IPS DF 19.7 (cell line): ENCODE measurements at regions not wholly inside any gene's neighbourhood (a gene's known extent, or its start where the extent isn't known, plus 50 kb on each side); places are given as distances from the start of the nearest gene placed in this dataset.
A peak's percentile ranks its signal among the peaks of the same experiment; 100 is the strongest.
"Not testable (repeated sequence)": the region's sequence is repeated elsewhere in the genome, so short reads cannot be mapped to it uniquely, and the experiment has no call there.

ENCODE experiments used
- DNase-seq: peaks from one replicate; pipeline ENCODE4 v3.0.0-alpha.2; 2013; ENCODE audit warnings: low read depth, low spot score

DNA sequence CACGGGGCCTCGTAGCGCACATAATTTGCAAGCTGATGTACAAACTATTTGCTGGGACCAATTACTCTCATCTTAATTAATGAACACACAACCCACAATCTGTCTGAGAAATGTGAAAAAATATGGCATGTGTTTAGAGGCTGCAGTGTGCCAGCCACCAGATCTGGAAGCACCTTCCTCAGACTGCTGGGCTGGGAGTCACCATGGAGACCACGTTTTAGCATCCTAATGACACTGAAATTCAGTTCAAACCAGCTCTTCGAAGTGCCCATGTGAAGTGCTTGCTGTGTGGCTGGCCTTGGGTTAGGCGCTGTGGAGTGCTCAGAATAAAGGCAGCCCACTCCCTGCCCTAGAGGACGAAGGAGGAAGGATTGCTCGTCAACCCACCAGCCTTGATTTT, 482.4 kb downstream of the OMA1 start:
- no peak for DNase-seq

DNA sequence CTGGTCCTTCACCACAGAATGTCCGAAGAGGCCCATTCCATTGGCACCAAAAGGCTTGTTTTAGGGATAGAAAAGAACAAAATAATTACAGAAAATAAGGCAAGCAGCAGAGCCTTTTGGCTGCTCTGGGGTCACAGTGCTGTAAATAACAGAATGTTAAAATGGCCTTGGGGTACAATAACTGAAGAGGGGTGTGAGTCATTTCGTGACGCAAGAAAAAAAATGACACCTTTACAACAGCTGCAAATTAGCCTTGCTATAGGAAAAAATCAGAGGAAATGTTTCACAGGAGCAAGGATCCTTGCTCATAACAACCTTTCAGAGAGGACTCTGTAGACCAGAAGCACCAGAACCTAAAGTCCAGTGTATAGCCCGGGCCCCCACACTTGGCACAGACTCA, 483.4 kb downstream of the OMA1 start:
- no peak for DNase-seq

DNA sequence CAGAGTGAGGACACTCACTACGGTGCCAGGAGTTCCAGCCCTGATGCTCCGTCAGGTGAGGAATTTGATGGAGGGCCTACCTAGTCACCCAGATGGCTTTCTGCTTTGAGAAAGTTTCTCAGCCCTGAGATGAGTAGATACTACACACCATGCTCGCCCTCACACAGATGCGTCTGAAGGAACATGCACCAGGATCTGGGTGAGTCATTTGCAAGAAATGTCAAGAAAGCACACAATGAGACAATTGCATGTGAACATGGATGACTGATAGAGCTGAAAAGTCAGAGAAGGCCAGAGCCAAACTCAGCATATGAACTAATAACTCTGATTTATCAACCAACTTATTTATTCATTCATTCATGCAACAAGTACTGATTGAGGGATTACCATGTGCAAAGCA, 483.9 kb downstream of the OMA1 start:
- no peak for DNase-seq

DNA sequence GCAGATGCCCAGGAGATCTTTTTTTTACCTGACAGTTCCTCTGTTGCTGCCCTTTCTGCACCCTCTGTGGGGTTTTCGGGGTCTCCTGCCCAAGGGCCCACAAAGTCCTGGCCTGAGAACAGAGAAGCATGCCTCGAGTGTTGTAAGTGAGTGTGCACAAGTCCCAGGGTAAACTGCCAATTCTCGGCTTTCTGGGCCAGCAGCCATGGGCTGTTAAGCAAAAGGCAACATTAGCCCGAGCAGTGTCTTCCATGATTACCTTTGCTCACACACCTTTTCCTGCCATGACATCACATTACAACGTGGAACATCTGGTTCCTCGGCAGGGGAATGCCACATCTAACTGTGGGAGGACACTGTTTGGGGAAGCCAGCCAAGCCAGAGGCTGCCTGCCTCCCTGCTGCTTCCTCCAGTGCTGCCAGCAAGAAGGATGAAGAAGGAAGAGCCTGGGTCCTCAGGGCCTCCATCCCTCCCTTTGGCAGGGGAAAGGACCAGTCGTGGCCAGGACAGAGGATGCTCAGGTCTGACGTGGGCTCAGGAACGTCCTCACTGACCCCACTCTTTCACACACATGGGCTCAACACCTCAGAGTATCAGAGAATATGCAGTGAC, 485.9 kb downstream of the OMA1 start:
- DNase-seq = no peak

DNA sequence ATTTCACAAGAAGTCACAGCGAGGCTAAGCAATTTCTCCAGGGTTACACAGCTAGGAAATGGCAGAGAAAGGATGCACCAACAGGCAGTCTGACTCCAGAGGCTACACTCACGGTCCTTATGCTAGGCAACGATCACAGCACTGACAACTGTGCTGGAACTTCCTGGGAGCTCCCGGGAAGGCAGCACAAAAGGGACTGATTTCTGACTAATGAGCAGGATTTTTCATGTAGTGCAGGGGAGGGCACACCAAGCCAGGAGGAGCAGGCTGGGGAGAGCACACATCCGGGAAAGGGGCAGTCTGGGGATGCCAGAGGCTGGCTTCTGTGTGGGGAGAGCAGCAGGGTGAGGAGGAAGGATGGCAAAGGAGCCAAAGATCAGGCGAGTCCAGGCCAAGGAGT, 486.7 kb downstream of the OMA1 start:
- no peak for DNase-seq

DNA sequence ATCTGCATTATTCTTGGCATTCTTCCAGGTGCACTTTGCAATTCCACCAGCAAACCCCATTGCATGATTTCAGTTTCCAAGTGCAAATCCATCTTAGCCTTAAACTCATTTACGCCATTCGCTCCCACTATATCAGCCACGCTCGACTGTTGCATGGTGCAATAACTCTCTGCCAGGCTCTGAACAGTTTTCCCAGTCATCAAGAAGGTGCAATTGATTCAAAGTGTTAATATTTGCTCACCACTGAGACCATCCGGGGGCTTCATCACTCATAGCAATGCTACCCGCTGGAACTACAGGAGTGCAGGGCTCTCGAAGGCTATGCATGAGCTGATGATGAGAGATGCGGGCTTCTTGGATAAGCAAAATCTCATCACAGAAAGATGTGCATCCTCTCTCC, 488.2 kb downstream of the OMA1 start:
- no peak for DNase-seq

DNA sequence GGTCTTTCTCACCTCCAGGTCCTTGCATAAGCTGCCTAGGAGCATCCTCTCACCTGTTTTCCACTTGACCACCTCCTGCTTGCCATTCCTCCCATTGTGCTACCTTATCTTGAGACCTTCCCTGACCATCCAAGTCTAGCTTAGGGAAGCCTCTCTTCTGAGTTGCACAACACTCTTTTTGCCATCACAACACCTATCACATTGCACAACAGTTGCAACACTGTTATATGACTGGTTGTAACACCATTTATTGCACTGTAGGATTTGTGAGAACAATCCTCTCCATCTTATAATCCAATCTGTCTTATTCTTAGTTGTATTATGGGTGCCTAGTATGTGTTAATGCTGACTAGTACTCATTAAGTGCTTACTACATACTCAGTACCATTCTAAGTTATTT, 488.7 kb downstream of the OMA1 start:
- no peak for DNase-seq

DNA sequence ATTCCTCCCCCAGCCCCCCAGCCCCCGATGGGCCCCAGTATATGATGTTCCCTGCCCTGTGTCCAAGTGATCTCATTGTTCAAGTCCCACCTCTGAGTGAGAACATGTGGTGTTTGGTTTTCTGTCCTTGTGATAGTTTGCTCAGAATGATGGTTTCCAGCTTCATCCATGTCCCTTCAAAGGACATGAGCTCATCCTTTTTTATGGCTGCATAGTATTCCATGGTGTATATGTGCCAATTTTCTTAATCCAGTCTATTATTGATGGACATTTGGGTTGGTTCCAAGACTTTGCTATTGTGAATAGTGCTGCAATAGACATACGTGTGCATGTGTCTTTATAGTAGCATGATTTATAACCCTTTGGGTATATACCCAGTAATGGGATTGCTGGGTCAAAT, 495.3 kb downstream of the OMA1 start:
- not testable (repeated sequence) for DNase-seq

DNA sequence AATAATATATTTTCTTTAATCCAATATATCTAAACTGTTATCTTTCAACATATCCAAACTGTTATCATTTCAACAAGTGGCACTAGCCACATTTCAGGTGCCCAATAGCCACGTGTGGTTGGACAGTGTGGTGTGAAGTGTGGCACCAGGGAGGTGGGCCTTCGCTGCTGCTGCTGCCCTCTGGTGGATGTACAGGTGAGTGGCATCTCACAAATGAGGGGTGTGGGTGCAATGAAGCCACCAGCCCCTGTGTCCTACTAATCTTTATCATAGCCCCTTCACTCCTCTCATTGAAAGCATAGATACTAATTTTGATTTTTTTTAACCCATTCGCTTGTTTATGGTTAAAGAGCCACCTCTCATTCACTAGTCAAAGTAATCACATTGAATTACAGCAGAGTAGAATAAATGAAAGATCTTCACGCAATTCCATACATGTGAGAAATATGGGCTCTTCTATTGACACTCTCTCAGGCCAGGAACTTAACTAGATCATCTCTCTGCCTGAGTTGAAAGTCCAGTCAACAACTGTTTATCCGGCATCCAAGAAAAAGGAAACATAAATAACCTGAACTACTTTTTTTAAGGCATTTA, 499.2 kb downstream of the OMA1 start:
- no peak for DNase-seq

DNA sequence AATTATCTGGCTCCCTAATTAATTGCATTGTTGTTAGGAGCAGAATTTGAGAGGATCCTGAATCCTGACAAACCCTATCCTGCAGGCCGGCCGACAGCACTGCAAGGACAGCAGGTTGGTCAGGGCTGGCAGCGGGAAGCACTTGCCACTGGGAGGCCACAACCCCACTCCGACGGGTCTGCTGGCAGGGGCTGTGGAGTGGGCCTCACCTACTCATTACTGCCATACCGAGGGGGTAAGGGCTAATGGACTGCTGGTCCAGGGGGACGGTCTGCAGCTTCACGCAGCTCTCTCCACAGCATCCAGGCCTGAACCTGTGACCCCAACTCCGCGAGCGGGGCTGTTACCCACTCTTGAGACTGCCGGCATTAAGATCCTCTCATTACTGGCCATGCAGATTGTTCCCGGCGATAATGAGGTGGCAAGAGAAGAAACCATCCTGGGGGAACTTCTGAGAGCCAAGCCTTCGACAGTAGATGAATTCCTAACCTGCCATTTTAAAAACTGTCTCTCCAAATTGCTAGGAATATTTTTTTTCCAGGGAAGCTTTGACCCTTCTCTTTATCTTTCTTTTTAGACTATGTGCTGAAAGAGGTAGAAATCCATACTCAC, 501.3 kb downstream of the OMA1 start:
- no peak for DNase-seq

DNA sequence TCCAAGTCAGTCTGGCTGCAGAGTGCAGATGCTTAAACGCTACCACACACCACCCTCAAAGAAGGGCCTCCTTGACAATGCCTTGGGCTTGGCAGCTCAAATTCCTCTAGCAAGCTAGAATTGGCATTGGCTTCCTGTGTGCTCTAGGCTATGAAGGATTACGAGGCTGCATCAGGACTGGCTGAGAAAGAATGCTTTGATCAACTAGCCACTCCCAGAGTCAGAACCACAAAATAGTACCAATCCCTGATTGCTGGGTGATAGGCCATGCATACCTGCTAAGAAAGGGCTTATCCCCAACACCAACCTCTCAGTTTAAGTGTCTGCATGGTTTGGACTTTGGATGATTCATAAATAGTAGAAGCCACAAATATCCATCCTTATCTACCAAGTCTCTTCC, 504.9 kb downstream of the OMA1 start:
- no peak for DNase-seq

DNA sequence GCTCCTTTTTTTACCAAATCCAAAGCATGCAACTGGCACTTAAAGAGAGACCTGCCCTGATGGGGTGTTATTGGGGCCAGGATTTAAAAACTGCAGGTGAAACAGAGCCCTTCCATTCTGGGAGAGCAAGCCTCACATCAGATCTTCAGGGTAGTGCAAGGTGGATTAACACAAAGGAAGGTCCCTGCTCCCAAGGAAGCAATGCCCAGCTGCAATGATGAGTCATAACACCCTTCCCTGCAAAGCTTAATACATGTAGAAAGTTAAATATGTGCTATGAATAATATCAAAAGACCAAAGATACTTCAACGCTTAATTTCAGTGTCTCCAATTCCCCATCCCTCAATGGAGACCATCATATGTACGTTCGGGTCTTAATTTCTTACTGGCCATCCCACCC, 508.0 kb downstream of the OMA1 start:
- no peak for DNase-seq

DNA sequence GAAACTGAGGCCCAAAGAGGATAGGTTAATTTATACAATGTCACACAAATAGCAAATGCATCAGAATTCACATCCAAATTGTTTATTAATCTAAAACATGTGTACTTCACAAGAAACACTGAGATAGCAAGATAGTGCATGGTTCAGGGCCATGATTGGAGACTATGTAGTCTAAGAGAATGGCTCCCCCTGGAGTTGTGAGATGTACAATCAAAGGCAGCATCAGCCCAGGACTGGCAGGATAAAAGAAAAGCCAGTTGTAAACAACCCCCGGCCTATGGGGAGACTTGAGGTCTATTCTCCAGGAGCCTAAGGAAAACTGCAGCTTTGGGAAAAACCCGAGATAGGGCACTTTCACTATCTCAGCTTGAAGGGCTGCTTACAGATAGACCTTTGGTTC, 511.0 kb downstream of the OMA1 start:
- DNase-seq = no peak

DNA sequence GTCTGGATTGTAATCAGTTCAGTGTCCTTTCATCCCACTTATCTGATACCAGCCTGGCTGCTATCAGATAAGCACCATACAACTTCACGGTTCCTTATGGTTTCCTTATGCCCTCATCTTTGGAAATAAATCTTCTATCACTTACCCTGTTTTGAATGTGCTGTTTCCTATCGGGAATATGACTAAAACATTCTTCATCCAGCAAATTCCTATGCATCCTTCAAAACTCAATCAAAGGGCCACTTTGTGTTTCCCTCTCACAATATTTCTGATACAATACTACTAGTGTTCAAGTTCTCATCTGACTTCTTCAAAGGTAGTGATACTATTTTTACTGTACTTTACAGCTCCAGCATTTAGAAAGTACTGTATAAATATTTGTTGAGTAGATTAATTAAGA, 513.2 kb downstream of the OMA1 start:
- DNase-seq = no peak

DNA sequence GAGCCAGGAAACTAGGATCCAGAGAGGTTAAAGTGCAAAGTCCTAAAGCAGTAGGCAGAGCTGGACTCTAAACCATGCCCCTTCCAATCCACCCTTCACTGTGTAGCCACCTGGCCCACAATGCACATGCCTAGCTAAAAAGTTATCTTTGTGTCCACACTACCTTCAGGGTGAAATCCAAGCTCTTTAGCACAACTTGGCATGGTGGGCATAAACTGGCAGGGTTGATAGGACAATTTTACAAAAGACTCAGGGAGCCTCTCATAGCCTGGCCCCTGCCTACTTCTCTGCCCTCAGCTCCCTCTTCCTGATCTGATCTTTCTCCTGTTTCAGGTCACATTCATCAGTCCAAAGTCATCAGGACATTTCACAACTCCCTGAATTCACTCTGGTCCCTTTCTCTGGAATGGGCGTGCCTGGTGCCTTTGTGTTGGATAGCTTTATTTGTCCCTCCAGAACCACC, 513.9 kb downstream of the OMA1 start:
- no peak for DNase-seq

DNA sequence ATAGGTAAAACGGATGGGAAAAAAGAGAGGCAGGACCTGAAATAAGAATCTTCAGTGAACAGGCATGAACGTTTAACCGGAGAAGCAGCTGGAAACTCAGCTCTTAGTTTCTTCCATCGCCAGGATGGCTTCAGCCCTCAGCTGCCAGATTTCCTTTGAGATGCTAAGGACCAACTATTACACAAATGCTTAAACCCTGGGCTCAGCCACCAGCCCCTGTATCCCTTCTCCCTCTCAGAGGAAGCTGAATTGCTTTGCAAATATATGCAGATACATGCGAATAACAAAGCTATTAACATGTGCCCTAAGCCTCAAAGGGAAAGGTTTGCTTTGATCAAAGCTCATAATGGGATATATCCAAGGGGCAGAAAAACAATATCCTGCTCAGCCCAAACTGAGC, 515.1 kb downstream of the OMA1 start:
- DNase-seq = peak; percentile 80

DNA sequence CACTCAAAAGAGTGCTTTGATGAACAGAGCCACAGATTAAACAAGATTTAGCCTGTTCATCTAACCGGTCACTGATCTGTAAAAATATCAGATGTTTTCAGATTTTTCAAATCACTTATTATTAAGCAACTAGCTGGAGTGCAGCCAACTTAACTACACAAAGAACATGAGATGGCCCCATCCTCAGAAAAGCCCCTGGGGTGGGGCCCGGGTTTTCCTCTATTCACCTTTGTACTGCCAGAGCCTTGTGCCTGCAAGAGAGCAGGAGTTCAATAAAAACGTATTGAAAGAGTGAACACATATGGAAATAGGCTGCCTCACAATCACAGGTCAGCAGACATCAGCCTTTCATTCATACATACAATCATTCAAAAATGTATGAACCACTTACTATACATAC, 516.1 kb downstream of the OMA1 start:
- DNase-seq = no peak

DNA sequence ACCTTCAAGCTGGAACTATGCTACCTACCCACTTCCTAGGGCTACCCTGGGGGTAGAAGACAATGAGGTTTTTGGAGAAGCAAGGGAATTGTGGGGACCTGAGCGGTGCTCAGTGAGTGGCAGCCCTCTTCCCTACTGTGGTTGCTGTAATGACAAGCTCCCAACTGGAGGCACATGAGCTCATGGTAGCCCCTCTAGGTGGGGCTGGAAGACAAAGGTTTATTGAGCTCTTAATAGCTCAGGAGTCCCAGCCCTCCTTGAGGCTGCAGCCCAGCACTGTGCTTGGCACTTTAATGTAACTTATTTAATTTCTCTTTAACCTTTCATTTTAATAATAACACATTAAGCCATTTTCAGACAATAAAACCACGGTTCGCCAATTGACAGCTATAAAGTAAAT, 528.9 kb downstream of the OMA1 start:
- no peak for DNase-seq

DNA sequence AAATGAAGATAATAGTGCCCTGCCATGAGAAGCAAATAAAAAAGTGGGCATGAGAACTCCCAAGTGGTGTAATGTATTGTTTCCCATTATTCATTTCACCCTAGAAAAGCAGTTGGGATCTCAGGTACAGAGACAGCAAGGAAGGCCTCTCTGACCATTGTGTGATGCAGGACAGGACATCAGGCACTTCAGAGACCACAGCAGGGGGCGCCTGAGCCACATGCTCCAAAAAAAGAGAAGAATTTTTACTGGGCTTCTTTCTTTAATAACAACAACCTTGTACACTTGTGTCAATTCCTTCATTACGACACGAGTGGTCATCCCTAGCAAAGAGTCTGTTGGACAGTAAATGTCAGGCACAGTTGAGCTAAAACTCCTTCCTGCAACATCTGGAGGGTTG, 533.3 kb downstream of the OMA1 start:
- no peak for DNase-seq

DNA sequence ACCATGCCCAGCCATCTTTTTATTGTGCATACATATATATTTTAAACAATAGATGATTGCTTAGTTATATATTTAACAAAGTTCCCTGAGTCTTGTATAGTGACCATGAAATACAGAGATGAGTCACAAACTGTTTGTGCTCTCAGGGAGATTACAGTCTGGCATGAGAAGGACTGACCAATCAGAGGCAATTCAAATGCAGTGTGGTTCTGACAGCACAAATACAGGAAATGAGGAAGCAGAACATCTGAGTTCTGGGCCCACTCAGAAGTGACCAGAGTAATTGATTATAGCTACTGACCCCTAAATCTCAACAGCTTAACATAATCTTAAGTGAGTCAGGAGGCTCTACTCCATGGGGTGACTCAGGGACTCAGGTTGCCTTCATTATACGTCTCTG, 534.5 kb downstream of the OMA1 start:
- no peak for DNase-seq

DNA sequence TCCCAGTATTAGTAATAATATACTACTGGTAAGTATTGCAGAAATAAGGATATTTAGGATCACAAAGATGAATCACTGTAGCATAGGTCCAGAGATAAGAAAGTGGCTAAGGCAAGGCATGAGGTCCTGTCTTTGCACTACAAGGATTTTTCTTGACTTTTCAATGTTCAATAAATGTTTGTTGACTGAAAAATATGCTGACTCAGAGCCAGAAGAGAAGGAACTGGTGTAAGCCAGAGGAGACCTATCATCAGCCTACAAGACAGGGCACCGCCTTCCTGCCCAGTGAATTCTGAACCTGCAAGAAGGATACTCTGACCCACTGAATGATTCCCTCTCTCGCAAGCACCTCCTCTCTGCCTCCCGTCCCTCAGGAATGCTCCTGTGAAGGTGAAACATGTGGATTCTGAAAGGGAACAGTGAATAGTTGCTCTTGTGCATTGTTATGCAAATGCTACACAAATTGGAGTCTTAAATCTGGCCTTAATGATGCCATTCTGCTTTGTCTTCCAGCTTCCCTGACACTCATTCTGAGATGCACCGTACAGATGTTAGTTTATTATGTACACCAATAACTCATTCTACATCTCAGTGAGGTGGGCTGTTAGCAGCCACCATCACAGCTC, 540.0 kb downstream of the OMA1 start:
- peak; percentile 97 for DNase-seq

DNA sequence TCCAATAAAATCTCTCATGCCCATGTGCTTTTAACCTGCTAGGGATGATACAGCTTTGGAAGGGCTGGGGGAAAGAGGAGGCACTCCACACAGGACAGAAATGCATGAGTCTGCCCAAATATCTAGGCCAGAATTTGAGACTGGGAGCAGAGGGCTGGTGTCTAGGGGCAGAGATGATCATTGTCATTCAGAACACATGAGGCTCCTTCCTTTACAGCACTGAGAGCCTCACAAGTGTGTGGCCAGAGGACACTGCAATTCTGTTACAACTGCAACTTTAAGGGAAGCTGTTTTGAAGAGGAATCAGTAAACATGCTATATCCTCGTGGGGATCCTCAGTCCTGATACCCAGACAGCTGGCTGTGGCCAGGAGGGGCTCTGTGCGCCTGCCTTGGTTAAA, 541.3 kb downstream of the OMA1 start:
- no peak for DNase-seq

DNA sequence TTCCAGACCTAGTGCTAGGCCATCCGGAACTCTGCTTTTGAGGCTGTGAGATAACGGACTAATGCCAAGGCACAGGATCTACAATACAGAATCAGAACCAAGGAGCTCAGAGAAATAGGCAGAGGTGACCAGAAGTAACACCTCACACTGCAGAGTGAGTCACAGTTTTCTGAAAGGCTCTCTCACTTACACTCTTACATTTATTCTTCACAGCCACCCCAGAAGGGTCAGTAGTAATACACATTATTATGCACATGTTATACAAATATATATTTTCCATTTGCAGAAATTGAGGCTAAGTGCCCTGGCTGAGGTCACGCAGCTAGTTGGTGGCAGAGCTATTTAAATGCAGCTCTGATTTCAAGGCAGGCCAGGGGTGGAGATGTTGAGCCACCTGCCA, 542.5 kb downstream of the OMA1 start:
- no peak for DNase-seq
